HG02943 (cell line): ENCODE measurements at regions not wholly inside any gene's neighbourhood (a gene's known extent, or its start where the extent isn't known, plus 50 kb on each side); places are given as distances from the start of the nearest gene placed in this dataset.

Source experiments
- ATAC-seq: cut with Tn5 transposase; IDR thresholded peaks from one replicate; pipeline ENCODE4 v1.9.1; 2021; ENCODE audit warnings: mild to moderate bottlenecking, low read depth, moderate library complexity; ENCODE audit not compliant: unreplicated experiment

DNA sequence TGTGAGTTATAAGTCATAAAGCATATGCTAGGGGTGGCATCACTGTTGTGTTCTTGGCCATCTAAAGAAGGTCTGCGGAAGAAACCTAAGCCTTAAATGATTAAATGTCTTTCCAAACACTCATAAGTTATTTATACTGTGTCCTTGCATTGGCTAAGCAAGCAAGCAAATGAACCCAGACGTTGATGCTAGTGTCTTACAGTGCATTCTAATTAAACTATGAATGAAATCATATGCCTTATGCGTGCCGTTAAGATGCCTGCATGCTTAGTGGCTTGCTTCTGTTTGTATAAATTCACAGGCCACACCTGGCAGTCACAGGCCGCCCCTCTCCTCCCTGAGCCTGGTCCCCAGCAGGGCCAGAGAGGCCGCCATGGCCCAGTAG lies 49.9 kb downstream of the RIN2 start:
- no peak for ATAC-seq

GRCh38 chr20:19808498-19808897 lies 50.4 kb downstream of the RIN2 start:
- ATAC-seq, result no peak

DNA sequence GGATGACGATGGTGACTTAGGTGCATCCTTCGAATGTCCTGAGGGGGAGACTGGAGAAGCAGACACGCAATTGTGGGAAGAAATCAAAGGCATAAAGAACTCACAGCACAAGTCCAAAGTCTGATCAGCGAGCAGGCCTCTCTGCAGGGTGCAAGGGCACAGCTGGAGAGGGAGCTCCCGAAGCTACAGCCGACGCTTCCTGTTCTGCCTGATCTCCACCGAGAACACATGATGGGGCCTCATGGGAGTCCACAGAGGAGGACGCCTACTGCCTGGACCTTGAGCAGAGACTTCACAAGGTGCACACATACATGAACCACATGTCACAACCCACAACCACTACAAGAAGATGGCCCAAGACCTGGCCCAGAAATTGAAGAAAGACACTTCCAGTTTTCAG lies 51.4 kb downstream of the RIN2 start:
- no peak for ATAC-seq

GRCh38 chr20:19811231-19811630 lies 53.2 kb downstream of the RIN2 start:
- no peak for ATAC-seq

GRCh38 chr20:19812056-19812455 lies 54.0 kb downstream of the RIN2 start:
- ATAC-seq, result no peak

- ATAC-seq, result no peak
These were observed 54.6 kb downstream of the RIN2 start for GRCh38 chr20:19812696-19813095.

GRCh38 chr20:19813846-19814640 lies 56.0 kb downstream of the RIN2 start:
- no peak for ATAC-seq

- ATAC-seq, result no peak
These were observed 57.5 kb downstream of the RIN2 start for GRCh38 chr20:19815553-19815991.

DNA sequence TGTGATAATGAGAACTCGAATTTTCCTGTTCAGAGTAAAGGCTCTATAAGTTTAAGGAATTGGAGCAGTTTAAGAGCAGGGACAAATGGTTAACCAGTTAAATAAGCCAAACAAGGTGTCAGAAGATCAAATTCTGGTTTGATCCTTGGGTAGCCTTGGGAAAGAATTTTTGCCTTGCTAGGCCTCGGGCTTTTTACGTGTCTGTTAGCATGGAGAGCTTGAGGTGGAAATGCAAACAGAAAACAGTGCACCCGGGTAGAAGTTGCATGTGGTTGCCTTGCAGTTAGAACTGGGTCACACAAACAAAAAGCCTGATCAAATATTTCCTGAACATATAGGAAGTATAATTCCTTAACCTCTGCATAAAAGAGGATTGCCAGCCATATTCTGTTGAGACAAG lies 58.3 kb downstream of the RIN2 start:
- ATAC-seq, result no peak

DNA sequence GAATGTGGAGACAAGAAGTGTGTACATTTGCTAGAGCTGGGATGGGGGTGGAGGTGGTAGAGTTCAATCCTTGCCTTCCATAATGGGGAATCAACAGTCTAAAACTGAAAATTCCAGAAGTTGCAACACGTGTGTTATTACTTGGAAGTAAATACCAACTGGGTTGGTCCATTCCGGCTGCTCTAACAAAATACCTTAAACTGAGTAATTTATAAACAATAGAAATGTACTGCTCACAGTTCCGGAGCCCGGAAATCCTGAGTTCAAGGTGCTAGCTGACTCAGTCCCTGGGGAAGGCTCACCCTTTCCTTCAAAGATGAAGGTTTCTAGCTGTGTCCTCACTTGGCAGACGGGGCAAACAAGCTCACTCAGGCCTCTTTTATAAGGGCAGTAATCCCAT lies 59.0 kb downstream of the RIN2 start:
- no peak for ATAC-seq

DNA sequence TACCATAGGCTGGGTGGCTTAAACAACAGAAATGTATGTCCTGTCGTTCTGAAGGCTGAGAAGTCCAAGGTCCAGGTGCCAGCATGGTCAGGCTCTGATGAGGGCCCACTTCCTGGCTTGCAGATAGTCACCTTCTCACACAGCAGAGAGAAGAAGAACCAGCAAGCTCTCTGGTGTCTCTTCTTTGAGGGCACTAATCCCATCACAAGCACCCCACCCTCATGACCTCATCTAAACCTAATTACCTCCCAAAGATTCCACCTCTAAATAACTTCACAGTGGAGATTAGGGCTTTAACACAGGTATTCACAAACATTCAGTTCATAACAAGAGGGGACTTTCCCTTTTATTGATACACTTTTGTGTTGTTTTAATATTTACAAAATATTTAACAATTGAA lies 61.1 kb downstream of the RIN2 start:
- no peak for ATAC-seq

DNA sequence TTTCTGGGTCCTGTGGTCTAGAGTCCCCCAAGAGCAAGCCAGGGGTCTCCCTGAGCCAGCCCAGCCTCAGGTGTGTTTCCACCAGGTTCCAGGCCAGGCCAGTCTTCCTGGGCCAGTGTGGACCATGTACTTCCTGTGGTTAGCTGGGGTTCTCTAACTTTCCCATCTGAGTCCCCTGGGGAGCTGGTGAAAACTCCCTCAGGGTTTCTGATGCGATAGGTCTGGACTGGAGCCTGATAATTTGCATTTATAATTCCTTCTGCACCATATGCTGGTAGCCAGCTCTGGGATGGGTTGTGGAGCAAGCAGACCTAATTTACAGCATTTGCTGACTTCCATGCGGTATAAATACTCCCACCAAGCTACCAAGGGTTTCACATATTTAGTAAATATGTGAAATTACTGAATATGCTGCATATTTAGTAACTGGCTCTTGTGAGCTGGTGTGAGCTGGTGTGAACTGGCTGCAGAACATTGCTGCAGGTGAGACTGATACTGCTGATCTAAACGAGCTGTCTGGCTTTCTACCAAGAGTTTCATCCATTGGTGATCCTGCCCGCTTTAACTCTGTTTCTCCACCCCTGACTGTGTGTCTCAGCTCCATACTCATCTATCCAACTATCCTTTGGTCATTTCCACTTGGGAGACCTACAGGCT lies 62.6 kb downstream of the RIN2 start:
- ATAC-seq, result no peak

DNA sequence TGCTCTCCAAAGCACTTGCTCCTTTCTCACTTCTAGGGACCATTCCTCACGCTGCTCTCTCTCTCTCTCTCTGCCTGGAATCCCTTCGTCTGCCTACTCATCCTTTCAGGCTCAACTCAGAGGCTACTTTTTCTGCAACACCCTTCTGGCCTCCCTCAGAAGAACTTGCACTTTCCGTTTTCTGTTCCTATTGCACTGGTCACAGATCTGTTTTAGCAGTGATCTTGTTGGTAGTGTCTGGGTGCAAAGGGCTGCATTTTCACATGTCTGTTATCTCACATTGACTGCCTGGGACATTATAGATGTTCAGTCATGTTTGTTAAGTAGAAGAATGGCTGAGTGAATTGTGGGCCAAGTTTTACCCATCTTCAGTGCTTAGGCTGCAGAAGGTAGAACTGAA lies 63.5 kb downstream of the RIN2 start:
- ATAC-seq, result no peak

GRCh38 chr20:19823216-19823615 lies 65.2 kb downstream of the RIN2 start:
- no peak for ATAC-seq

DNA sequence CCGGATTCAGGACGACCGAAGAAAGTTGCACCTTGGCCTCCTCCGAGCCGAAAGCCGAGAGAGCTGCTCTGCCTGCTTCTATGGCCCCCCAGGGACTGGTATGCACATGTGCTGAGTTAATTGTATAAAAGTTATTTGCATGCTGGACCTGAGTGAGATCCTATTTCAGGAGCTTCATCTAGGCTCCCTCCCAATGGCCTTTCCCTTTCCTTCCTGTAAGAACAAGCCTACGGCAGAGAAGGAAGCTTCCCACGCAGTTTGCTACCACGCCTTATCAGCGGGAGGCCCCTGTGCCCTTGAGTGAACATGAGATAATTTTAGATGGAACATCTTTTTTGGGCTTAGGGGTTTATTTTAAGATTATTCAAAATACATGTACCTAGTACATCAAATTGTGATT lies 65.9 kb downstream of the RIN2 start:
- no peak for ATAC-seq

GRCh38 chr20:19824861-19825260 lies 66.8 kb downstream of the RIN2 start:
- no peak for ATAC-seq

DNA sequence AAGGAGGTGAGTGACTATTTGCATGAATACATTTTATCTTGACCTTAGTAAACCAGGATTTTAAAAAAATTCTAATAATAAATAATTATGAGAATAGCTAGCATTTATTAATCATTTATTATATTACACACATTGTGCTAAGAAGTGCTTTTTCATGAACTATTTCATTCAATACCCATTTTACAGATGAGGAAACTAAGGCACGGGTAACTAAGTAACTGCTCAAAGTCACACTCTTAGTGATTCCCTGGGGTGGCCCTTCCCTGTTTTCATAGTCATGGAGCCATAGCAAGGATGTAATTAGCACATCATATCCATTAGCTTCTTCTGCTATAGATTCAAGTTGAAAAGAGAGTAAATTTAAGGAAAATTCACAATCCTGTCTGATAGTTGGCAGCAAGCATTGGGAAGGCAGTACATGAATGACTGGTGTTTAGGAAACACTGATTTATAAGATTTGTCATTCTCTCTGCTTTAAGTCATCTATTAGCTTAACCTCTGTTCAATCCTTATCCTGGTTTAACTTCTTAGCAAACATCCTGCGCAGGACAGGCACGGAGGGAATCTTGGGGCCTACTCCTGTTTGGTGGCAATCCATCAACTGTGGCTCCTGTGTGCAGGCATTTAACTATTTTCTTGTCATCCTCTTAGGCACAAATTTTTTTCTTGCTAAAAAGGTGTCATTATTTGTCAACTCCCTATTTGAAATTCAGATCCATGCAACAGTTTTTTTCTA lies 68.3 kb downstream of the RIN2 start:
- ATAC-seq, result no peak

- ATAC-seq, result peak; percentile 11
These were observed 69.8 kb downstream of the RIN2 start for GRCh38 chr20:19827818-19828217.

- ATAC-seq, result peak; percentile 85
These were observed 70.2 kb downstream of the RIN2 start for GRCh38 chr20:19828232-19828631.

DNA sequence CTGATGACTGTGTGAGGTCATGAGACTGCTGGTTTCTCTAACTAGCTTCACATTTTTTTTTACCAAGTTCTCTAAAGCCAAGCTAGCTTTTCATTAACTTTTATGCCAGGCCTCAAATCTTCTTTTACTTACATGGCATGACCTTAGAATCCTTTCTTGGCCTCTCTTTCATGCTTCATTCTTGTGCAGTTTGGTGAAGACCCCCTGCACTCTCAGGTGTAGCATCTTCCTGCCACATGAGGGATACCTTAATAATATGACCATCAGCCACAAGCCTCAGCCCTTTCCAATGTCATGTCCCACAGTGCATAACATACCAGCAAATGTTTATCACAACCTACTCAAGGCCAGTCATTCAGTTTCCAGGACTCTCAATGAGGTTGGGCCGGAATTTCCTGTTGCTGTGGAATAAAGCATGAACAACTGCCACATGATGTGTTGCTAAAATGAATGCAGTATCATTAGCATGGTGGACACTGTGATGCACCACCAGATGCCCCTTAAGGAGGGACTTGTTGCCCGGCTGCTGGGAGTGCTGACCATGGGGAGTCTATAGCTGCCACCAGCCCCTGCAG lies 72.2 kb downstream of the RIN2 start:
- no peak for ATAC-seq

DNA sequence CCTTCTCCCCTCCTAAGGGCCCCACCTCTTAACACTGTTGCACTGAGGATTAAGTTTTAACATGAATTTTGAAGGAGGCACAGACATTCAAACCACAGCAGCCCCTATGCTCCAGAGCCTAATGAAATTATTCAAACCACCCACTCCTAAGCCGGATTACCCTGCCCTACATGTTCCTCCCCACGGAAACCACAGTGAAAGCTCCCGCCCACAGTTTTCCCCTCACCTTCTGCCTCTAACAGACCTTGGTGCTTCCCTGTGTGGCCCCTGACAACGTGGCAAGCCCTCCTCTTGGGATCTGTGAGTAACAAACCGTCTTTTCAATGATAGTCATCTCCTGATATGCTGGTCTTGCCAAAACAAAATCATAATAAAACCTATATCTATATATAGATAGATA lies 74.8 kb downstream of the RIN2 start:
- no peak for ATAC-seq
